H9 (cell line): ENCODE measurements at regions not wholly inside any gene's neighbourhood (a gene's known extent, or its start where the extent isn't known, plus 50 kb on each side); places are given as distances from the start of the nearest gene placed in this dataset.

Experiments used
- DNase-seq: peaks from one replicate; pipeline ENCODE4 v3.0.0-alpha.2; 2017
- H2AFZ ChIP-seq: one replicate; pipeline ENCODE4 v1.6.1; 2013; ENCODE audit warnings: mild to moderate bottlenecking, low read length, control low read depth, moderate library complexity
- H2AK5ac ChIP-seq: 2 replicates; pipeline ENCODE4 v1.6.1; 2013; ENCODE audit warnings: low read length, control low read depth, mixed read lengths; ENCODE audit not compliant: insufficient read length
- H2BK120ac ChIP-seq: one replicate; pipeline ENCODE4 v1.6.1; 2013; ENCODE audit warnings: low read depth, mild to moderate bottlenecking, low read length, control low read depth, inconsistent platforms; ENCODE audit not compliant: poor library complexity, severe bottlenecking
- H2BK12ac ChIP-seq: 2 replicates; pipeline ENCODE4 v1.6.1; 2013; ENCODE audit warnings: low read length, control low read depth, mixed read lengths, low read depth; ENCODE audit not compliant: insufficient read length
- H2BK15ac ChIP-seq: 2 replicates; pipeline ENCODE4 v1.6.1; 2013; ENCODE audit warnings: low read depth, low read length, control low read depth
- H2BK20ac ChIP-seq: one replicate; pipeline ENCODE4 v1.6.1; 2013; ENCODE audit warnings: low read depth, mild to moderate bottlenecking, low read length, control low read depth, inconsistent platforms; ENCODE audit not compliant: poor library complexity, severe bottlenecking
- H2BK5ac ChIP-seq: 2 replicates; pipeline ENCODE4 v1.6.1; 2013; ENCODE audit warnings: low read length, control low read depth, mixed read lengths; ENCODE audit not compliant: insufficient read length
- H3K14ac ChIP-seq: 2 replicates; pipeline ENCODE4 v1.6.1; 2013; ENCODE audit warnings: low read length, control low read depth; ENCODE audit not compliant: insufficient read depth
- H3K18ac ChIP-seq: 2 replicates; pipeline ENCODE4 v1.6.1; 2013; ENCODE audit warnings: low read depth, mild to moderate bottlenecking, mixed read lengths, low read length, control low read depth; ENCODE audit not compliant: insufficient read length
- H3K23ac ChIP-seq: 2 replicates; pipeline ENCODE4 v1.6.1; 2013; ENCODE audit warnings: low read length, control low read depth, mixed read lengths, low read depth; ENCODE audit not compliant: insufficient read length
- H3K23me2 ChIP-seq: 2 replicates; pipeline ENCODE4 v1.6.1; 2013; ENCODE audit warnings: low read depth, mild to moderate bottlenecking, mixed read lengths, low read length, control low read depth; ENCODE audit not compliant: insufficient read length, poor library complexity, severe bottlenecking
- H3K27ac ChIP-seq: 2 replicates; pipeline ENCODE4 v1.5.1; 2013; ENCODE audit warnings: low read length, control low read depth, mixed read lengths, low read depth; ENCODE audit not compliant: insufficient read length
- H3K27me3 ChIP-seq: 2 replicates; pipeline ENCODE4 v1.6.1; 2013; ENCODE audit warnings: low read length, control low read depth, inconsistent platforms; ENCODE audit not compliant: insufficient read depth
- H3K4ac ChIP-seq: 2 replicates; pipeline ENCODE4 v1.6.1; 2013; ENCODE audit warnings: low read depth, mild to moderate bottlenecking, control low read depth, inconsistent platforms, low read length, moderate library complexity
- H3K4me1 ChIP-seq: 2 replicates; pipeline ENCODE4 v1.6.1; 2013; ENCODE audit warnings: low read length, control low read depth, inconsistent platforms; ENCODE audit not compliant: insufficient read depth
- H3K4me2 ChIP-seq: 2 replicates; pipeline ENCODE4 v1.6.1; 2013; ENCODE audit warnings: low read length, control low read depth, mixed read lengths; ENCODE audit not compliant: insufficient read length, insufficient read depth
- H3K56ac ChIP-seq: 2 replicates; pipeline ENCODE4 v1.6.1; 2013; ENCODE audit warnings: low read depth, mild to moderate bottlenecking, mixed read lengths, low read length, control low read depth; ENCODE audit not compliant: insufficient read length
- H3K79me1 ChIP-seq: 2 replicates; pipeline ENCODE4 v1.6.1; 2013; ENCODE audit warnings: low read depth, mild to moderate bottlenecking, moderate library complexity, low read length, control low read depth, inconsistent platforms; ENCODE audit not compliant: insufficient read depth, poor library complexity, severe bottlenecking
- H3K79me2 ChIP-seq: 2 replicates; pipeline ENCODE4 v1.6.1; 2013; ENCODE audit warnings: low read length, control low read depth, inconsistent platforms; ENCODE audit not compliant: insufficient read depth
- H3K9ac ChIP-seq: 2 replicates; pipeline ENCODE4 v1.6.1; 2013; ENCODE audit warnings: low read length, control low read depth, mixed read lengths; ENCODE audit not compliant: insufficient read length; ENCODE audit errors: extremely low read depth
- H3K9me3 ChIP-seq: one replicate; pipeline ENCODE4 v1.6.1; 2013; ENCODE audit warnings: low read depth, low read length, inconsistent platforms; ENCODE audit not compliant: control insufficient read depth
- H3T11ph ChIP-seq: one replicate; pipeline ENCODE4 v1.6.1; 2013; ENCODE audit warnings: mild to moderate bottlenecking, low read length, control low read depth, inconsistent platforms
- H4K20me1 ChIP-seq: one replicate; pipeline ENCODE4 v1.6.1; 2013; ENCODE audit not compliant: control insufficient read depth, insufficient read length, insufficient read depth
- H4K5ac ChIP-seq: 2 replicates; pipeline ENCODE4 v1.6.1; 2013; ENCODE audit warnings: low read depth, mild to moderate bottlenecking, mixed read lengths, low read length, control low read depth; ENCODE audit not compliant: insufficient read length
- H4K8ac ChIP-seq: replicated peaks from 2 replicates; pipeline ENCODE4 v1.6.1; 2013; ENCODE audit warnings: low read length, control low read depth, mixed read lengths, low read depth; ENCODE audit not compliant: insufficient read length
- H4K91ac ChIP-seq: 2 replicates; pipeline ENCODE4 v1.6.1; 2013; ENCODE audit warnings: low read depth, mild to moderate bottlenecking, moderate library complexity, mixed read lengths, low read length, control low read depth; ENCODE audit not compliant: insufficient read length
- H3K27ac Mint-ChIP-seq, 3 experiments: 2 replicates in 2 of 3; 3 replicates in 1 of 3; pipeline ENCODE4 v1.8.0; 2020 to 2021; ENCODE audit warnings: mixed read lengths in 3 of 3, mild to moderate bottlenecking in 1 of 3, moderate library complexity in 1 of 3
- H3K27me3 Mint-ChIP-seq: 2 replicates; pipeline ENCODE4 v1.8.0; 2021; ENCODE audit warnings: low read depth, mild to moderate bottlenecking, moderate library complexity, mixed read lengths
- H3K36me3 Mint-ChIP-seq, 3 experiments: 2 replicates in 2 of 3; 3 replicates in 1 of 3; pipeline ENCODE4 v1.8.0; 2020 to 2021; ENCODE audit warnings: low read depth in 3 of 3, mixed read lengths in 3 of 3; ENCODE audit not compliant: insufficient read depth in 1 of 3
- H3K4me1 Mint-ChIP-seq, 2 experiments: 2 replicates each; pipeline ENCODE4 v1.8.0; 2020; ENCODE audit warnings: mixed read lengths in 2 of 2
- H3K4me3 Mint-ChIP-seq, 2 experiments: 2 replicates in 1 of 2; 3 replicates in 1 of 2; pipeline ENCODE4 v1.8.0; 2020 to 2021; ENCODE audit warnings: mild to moderate bottlenecking in 2 of 2, mixed read lengths in 2 of 2, moderate library complexity in 1 of 2
- H3K9me3 Mint-ChIP-seq, 2 experiments: 2 replicates in 1 of 2; 3 replicates in 1 of 2; pipeline ENCODE4 v1.8.0; 2020; ENCODE audit warnings: mild to moderate bottlenecking in 2 of 2, mixed read lengths in 2 of 2, moderate library complexity in 1 of 2
- WGBS: extraction: QIAGEN DNeasy Blood & Tissue Kit; methylation state at CpG from one replicate; pipeline ENCODE4 v1.1.7; 2013; ENCODE audit warnings: missing lambda C conversion rate, low lambda C conversion rate, mixed read lengths; ENCODE audit not compliant: insufficient read length; ENCODE audit errors: extremely low coverage; 5-methylcytosine and 5-hydroxymethylcytosine counted together
- TF ChIP-seq, protein P1 (sequence below): fragments of 200-600 bp; sonication (generic); conservative IDR thresholded peaks from 3 replicates; pipeline ENCODE4 v1.8.0; 2021; ENCODE audit warnings: antibody characterized with exemption, mild to moderate bottlenecking

DNA sequence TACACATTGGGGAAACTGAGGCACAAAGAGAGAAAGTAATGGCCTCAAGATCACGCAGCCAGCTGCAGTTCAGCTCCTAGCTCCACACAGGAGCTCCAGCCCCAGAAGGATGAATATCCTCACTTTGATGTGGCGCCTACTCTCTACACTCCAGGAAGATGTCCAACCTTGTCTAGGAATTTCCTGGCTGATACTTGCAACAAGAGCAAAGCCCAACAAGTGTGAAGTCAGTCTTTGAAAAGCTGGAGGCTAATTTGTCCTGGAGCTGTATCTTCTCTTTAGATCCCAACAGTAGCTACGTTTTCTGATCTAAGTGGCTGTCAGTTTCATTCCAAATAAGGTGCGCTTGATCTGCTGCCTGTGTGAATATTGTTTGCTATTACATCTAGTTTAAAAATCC, 344.9 kb downstream of the PTPRU start:
- H3K4me1 Mint-ChIP-seq, result peaks cover 7 to 29% of the 10 kb centered on the region in 2 experiments
- Histone ChIP-seq H4K91ac (no peak overlapping the region), H3T11ph (no peak overlapping the region), H3K27ac (no peak overlapping the region), H3K18ac (no peak overlapping the region), H4K20me1 (no peaks in the 10 kb centered on the region), H3K4ac (no peak overlapping the region), H3K9me3 (no peaks in the 10 kb centered on the region), H2AK5ac (no peak overlapping the region), H4K5ac (no peak overlapping the region), H2BK12ac (no peak overlapping the region), H3K4me1 (no peaks in the 10 kb centered on the region), H2BK20ac (no peak overlapping the region), H3K56ac (no peak overlapping the region), H2BK5ac (no peak overlapping the region), H4K8ac (no peak overlapping the region), H3K9ac (no peak overlapping the region), H3K79me2 (no peaks in the 10 kb centered on the region), H2BK120ac (no peak overlapping the region), H3K27me3 (no peaks in the 10 kb centered on the region), H2BK15ac (no peak overlapping the region), H3K23me2 (no peaks in the 10 kb centered on the region), H3K23ac (no peak overlapping the region), H3K14ac (no peak overlapping the region), H3K4me2 (no peak overlapping the region), H3K79me1 (no peaks in the 10 kb centered on the region), H2AFZ (no peak overlapping the region)
- no peaks in the 10 kb centered on the region for H3K9me3 Mint-ChIP-seq
- no peaks in the 10 kb centered on the region for H3K36me3 Mint-ChIP-seq
- TF ChIP-seq, protein P1, sequence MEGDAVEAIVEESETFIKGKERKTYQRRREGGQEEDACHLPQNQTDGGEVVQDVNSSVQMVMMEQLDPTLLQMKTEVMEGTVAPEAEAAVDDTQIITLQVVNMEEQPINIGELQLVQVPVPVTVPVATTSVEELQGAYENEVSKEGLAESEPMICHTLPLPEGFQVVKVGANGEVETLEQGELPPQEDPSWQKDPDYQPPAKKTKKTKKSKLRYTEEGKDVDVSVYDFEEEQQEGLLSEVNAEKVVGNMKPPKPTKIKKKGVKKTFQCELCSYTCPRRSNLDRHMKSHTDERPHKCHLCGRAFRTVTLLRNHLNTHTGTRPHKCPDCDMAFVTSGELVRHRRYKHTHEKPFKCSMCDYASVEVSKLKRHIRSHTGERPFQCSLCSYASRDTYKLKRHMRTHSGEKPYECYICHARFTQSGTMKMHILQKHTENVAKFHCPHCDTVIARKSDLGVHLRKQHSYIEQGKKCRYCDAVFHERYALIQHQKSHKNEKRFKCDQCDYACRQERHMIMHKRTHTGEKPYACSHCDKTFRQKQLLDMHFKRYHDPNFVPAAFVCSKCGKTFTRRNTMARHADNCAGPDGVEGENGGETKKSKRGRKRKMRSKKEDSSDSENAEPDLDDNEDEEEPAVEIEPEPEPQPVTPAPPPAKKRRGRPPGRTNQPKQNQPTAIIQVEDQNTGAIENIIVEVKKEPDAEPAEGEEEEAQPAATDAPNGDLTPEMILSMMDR, result no peak
- no peak overlapping the region for H3K27ac Mint-ChIP-seq
- DNase-seq, result no peak
- no peak overlapping the region for H3K4me3 Mint-ChIP-seq
- WGBS, result no CpG with 5 or more reads among the region's 4 CpGs
- H3K27me3 Mint-ChIP-seq, result no peaks in the 10 kb centered on the region; the same call in 1 of the 2 replicates
